ENCODE measurements at regions not wholly inside any gene's neighbourhood (a gene's known extent, or its start where the extent isn't known, plus 50 kb on each side); places are given as distances from the start of the nearest gene placed in this dataset.

DNA sequence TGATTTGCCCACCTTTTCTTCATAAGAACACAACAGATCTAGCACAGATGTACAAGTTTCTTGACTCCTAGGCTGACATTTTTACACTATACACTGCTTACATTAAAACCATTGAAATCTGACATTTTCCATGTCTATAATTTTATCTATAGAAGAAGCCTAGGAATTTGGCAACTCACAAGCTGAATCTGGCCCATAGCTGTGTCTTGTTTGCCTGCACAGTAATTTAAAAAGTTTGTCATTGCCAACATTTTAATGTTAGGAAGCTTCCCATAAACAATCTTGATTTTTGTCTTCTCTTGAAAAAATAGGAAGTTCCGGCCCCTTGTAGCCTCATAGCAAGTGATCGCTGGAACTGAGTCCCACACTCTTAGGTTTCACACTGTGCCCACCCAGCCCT is 394.6 kb upstream of the AZI2 start:
- Histone ChIP-seq H4K20me1 (replicated peaks; ENCODE audit: insufficient read depth) (no peaks in the 10 kb centered on the region), H3K9me2 (ENCODE audit: insufficient read depth) (no peaks in the 10 kb centered on the region), H3K4me2 (no peak overlapping the region), H2AFZ (no peak overlapping the region), H3K27me3 (ENCODE audit: insufficient read depth) (no peaks in the 10 kb centered on the region), H3K4me1 (ENCODE audit: insufficient read depth) (no peaks in the 10 kb centered on the region), H3K27ac (ENCODE audit: low read depth) (no peak overlapping the region), H3K4me3 (no peak overlapping the region), H3K79me2 (replicated peaks; ENCODE audit: insufficient read depth) (no peaks in the 10 kb centered on the region), H3F3A (replicated peaks; ENCODE audit: low read depth) (no peaks in the 10 kb centered on the region), H3K36me3 (ENCODE audit: insufficient read depth) (no peaks in the 10 kb centered on the region)
- TF ChIP-seq NANOG (IDR thresholded peaks at IDR 0.05; ENCODE audit: borderline replicate concordance): no peak
- no peak for TF ChIP-seq JUNB (IDR thresholded peaks at IDR 0.05; ENCODE audit: unreplicated experiment)
- TF ChIP-seq, protein P1, sequence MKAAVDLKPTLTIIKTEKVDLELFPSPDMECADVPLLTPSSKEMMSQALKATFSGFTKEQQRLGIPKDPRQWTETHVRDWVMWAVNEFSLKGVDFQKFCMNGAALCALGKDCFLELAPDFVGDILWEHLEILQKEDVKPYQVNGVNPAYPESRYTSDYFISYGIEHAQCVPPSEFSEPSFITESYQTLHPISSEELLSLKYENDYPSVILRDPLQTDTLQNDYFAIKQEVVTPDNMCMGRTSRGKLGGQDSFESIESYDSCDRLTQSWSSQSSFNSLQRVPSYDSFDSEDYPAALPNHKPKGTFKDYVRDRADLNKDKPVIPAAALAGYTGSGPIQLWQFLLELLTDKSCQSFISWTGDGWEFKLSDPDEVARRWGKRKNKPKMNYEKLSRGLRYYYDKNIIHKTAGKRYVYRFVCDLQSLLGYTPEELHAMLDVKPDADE (IDR thresholded peaks at IDR 0.05): no peak
- DNase-seq (ENCODE audit: low spot score) (no peak), ATAC-seq (no peak)
- H3K4me1 Mint-ChIP-seq: 0 out of 3 replicates have a peak, but pooled peaks cover 2% of the 10 kb centered on the region
- H3K9me3 Mint-ChIP-seq: no peaks in the 10 kb centered on the region
- H3K27me3 Mint-ChIP-seq (ENCODE audit: insufficient read depth, low read depth, poor library complexity): no peaks in the 10 kb centered on the region
- no peak overlapping the region for H3K27ac Mint-ChIP-seq
- H3K36me3 Mint-ChIP-seq (ENCODE audit: low read depth): no peaks in the 10 kb centered on the region
- H3K4me3 Mint-ChIP-seq: no peak overlapping the region

DNA sequence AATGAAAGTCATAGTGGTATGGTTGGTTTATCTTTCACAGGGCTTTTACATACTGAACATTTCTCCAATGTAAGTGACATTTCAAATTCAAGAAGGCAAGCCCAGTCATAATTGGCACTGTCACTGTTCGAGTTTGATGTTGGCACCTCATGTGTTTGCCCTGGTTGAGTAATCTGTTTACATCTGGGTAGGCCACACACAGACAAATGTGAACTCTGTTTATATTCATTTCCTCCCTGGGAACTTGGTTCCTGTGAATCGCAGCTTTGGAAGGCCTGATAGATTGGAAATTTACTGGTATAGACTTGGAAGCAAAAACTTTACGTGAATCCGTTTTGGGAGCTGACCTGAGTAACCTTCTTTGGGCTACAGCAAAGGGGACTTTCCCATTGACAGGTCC is 395.2 kb upstream of the AZI2 start:
- H3F3A ChIP-seq (replicated peaks; ENCODE audit: low read depth): no peaks in the 10 kb centered on the region
- no peak overlapping the region for H3K4me2 ChIP-seq
- H3K27ac ChIP-seq (ENCODE audit: low read depth): no peak overlapping the region
- H3K9me3 Mint-ChIP-seq: no peaks in the 10 kb centered on the region
- no peak overlapping the region for H3K4me3 ChIP-seq
- no peaks in the 10 kb centered on the region for H3K27me3 ChIP-seq (ENCODE audit: insufficient read depth)
- no peak for ATAC-seq
- H3K4me3 Mint-ChIP-seq: no peak overlapping the region
- H3K36me3 ChIP-seq (ENCODE audit: insufficient read depth): no peaks in the 10 kb centered on the region
- no peaks in the 10 kb centered on the region for H3K36me3 Mint-ChIP-seq (ENCODE audit: low read depth)
- no peaks in the 10 kb centered on the region for H3K27me3 Mint-ChIP-seq (ENCODE audit: insufficient read depth, low read depth, poor library complexity)
- no peaks in the 10 kb centered on the region for H3K9me2 ChIP-seq (ENCODE audit: insufficient read depth)
- H3K4me1 ChIP-seq (ENCODE audit: insufficient read depth): no peaks in the 10 kb centered on the region
- H4K20me1 ChIP-seq (replicated peaks; ENCODE audit: insufficient read depth): no peaks in the 10 kb centered on the region
- 0 out of 3 replicates have a peak, but pooled peaks cover 2% of the 10 kb centered on the region for H3K4me1 Mint-ChIP-seq
- H3K27ac Mint-ChIP-seq: peak overlapping the region; percentile 66; the same call in 1 of the 2 replicates
- H3K79me2 ChIP-seq (replicated peaks; ENCODE audit: insufficient read depth): no peaks in the 10 kb centered on the region
- DNase-seq (ENCODE audit: low spot score): no peak
- no peak overlapping the region for H2AFZ ChIP-seq
- TF ChIP-seq CREB1 (CRISPR knock-in tag; IDR thresholded peaks at IDR 0.05; ENCODE audit: low read depth): no peak
- no peak for TF ChIP-seq CTCF (conservative IDR thresholded peaks at IDR 0.05; ENCODE audit: low read depth in 2 of 2)
- no peak for TF ChIP-seq JUNB (IDR thresholded peaks at IDR 0.05; ENCODE audit: unreplicated experiment)
- TF ChIP-seq, protein P2, sequence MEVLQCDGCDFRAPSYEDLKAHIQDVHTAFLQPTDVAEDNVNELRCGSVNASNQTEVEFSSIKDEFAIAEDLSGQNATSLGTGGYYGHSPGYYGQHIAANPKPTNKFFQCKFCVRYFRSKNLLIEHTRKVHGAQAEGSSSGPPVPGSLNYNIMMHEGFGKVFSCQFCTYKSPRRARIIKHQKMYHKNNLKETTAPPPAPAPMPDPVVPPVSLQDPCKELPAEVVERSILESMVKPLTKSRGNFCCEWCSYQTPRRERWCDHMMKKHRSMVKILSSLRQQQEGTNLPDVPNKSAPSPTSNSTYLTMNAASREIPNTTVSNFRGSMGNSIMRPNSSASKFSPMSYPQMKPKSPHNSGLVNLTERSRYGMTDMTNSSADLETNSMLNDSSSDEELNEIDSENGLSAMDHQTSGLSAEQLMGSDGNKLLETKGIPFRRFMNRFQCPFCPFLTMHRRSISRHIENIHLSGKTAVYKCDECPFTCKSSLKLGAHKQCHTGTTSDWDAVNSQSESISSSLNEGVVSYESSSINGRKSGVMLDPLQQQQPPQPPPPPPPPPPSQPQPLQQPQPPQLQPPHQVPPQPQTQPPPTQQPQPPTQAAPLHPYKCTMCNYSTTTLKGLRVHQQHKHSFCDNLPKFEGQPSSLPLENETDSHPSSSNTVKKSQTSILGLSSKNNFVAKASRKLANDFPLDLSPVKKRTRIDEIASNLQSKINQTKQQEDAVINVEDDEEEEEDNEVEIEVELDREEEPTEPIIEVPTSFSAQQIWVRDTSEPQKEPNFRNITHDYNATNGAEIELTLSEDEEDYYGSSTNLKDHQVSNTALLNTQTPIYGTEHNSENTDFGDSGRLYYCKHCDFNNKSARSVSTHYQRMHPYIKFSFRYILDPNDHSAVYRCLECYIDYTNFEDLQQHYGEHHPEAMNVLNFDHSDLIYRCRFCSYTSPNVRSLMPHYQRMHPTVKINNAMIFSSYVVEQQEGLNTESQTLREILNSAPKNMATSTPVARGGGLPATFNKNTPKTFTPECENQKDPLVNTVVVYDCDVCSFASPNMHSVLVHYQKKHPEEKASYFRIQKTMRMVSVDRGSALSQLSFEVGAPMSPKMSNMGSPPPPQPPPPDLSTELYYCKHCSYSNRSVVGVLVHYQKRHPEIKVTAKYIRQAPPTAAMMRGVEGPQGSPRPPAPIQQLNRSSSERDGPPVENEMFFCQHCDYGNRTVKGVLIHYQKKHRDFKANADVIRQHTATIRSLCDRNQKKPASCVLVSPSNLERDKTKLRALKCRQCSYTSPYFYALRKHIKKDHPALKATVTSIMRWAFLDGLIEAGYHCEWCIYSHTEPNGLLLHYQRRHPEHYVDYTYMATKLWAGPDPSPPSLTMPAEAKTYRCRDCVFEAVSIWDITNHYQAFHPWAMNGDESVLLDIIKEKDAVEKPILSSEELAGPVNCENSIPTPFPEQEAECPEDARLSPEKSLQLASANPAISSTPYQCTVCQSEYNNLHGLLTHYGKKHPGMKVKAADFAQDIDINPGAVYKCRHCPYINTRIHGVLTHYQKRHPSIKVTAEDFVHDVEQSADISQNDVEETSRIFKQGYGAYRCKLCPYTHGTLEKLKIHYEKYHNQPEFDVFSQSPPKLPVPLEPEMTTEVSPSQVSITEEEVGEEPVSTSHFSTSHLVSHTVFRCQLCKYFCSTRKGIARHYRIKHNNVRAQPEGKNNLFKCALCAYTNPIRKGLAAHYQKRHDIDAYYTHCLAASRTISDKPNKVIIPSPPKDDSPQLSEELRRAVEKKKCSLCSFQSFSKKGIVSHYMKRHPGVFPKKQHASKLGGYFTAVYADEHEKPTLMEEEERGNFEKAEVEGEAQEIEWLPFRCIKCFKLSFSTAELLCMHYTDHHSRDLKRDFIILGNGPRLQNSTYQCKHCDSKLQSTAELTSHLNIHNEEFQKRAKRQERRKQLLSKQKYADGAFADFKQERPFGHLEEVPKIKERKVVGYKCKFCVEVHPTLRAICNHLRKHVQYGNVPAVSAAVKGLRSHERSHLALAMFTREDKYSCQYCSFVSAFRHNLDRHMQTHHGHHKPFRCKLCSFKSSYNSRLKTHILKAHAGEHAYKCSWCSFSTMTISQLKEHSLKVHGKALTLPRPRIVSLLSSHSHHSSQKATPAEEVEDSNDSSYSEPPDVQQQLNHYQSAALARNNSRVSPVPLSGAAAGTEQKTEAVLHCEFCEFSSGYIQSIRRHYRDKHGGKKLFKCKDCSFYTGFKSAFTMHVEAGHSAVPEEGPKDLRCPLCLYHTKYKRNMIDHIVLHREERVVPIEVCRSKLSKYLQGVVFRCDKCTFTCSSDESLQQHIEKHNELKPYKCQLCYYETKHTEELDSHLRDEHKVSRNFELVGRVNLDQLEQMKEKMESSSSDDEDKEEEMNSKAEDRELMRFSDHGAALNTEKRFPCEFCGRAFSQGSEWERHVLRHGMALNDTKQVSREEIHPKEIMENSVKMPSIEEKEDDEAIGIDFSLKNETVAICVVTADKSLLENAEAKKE (CRISPR knock-in tag; IDR thresholded peaks at IDR 0.05): no peak
- TF ChIP-seq, protein P3, sequence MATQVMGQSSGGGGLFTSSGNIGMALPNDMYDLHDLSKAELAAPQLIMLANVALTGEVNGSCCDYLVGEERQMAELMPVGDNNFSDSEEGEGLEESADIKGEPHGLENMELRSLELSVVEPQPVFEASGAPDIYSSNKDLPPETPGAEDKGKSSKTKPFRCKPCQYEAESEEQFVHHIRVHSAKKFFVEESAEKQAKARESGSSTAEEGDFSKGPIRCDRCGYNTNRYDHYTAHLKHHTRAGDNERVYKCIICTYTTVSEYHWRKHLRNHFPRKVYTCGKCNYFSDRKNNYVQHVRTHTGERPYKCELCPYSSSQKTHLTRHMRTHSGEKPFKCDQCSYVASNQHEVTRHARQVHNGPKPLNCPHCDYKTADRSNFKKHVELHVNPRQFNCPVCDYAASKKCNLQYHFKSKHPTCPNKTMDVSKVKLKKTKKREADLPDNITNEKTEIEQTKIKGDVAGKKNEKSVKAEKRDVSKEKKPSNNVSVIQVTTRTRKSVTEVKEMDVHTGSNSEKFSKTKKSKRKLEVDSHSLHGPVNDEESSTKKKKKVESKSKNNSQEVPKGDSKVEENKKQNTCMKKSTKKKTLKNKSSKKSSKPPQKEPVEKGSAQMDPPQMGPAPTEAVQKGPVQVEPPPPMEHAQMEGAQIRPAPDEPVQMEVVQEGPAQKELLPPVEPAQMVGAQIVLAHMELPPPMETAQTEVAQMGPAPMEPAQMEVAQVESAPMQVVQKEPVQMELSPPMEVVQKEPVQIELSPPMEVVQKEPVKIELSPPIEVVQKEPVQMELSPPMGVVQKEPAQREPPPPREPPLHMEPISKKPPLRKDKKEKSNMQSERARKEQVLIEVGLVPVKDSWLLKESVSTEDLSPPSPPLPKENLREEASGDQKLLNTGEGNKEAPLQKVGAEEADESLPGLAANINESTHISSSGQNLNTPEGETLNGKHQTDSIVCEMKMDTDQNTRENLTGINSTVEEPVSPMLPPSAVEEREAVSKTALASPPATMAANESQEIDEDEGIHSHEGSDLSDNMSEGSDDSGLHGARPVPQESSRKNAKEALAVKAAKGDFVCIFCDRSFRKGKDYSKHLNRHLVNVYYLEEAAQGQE (IDR thresholded peaks at IDR 0.05; ENCODE audit: unreplicated experiment): no peak
- no peak for TF ChIP-seq POLR2AphosphoS5 (IDR thresholded peaks at IDR 0.05; ENCODE audit: low read depth)
- no peak for TF ChIP-seq ZNF114 (CRISPR knock-in tag; IDR thresholded peaks at IDR 0.05)
